HG03342 (cell line): ENCODE measurements at regions not wholly inside any gene's neighbourhood (a gene's known extent, or its start where the extent isn't known, plus 50 kb on each side); places are given as distances from the start of the nearest gene placed in this dataset.

Source experiments
- ATAC-seq: cut with Tn5 transposase; IDR thresholded peaks from one replicate; pipeline ENCODE4 v1.9.1; 2021; ENCODE audit warnings: mild to moderate bottlenecking, moderate library complexity; ENCODE audit not compliant: unreplicated experiment

DNA sequence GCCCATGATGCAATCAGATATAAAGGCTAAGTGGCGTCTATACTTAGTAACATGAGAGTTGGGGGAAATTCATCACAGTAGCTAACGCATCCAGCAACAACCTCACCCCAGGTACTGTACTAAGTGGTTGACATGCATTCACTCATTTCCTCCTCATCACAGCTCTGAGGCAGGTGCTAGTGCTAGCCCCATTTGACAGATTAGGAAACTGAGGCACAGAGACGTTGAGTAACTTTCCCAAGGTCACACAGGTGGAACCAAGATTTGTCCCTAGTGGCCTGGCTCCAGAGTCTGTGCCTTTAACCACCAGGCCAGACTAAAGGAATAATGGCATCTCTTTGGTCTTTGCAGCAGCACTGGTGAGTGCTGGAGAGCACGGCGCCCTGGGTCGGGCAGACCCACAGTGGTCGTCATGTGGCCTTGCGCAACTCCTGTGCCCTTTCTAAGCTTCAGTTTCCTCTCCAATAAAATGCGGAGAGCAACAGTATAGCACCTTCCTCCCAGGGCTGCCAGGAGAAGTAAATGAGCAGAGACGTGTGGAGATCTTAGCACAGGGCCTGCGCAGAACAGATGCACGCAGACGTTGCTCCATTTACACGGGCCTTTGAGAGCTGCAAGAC lies 186.4 kb downstream of the BCOR start:
- ATAC-seq: no peak

DNA sequence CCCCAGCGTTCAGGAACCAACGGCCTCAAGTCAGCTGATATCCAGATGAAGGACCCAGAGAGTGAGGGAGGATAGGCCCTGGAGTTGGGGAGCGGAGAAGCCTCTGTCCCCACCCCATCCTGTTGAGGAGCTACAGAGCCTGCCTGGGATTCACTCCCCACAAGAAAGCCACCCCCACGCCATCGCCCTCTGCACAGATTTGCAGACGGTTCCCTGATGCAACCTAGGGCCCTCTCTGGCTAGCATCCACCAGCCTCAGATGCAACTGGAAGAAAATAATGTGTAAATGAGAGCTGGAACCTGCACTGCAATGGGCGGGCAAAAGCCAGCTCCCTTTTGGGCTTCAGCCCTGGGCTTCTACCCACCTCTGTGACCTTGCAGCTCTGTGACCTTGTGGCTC lies 185.6 kb downstream of the BCOR start:
- ATAC-seq: no peak

DNA sequence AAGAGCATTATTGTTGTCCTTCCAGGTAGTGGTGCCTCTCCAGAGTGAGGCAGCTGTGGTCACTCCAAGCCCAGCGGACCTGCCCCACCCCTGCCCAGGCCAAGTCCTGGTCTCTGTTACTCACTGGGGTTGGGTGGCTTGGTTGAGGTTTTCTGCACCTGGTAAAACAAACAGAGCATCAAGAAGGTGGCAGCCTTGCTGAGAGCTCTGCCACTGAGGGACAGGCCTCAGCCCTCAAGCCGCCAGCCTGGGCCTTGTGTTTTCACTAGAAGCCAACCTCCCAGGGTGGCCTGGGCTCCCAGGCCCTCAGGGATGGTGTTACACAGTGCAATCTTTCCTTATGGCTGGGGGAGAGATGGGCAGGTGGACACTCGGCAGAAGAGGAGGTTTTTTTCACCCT lies 182.7 kb downstream of the BCOR start:
- no peak for ATAC-seq

DNA sequence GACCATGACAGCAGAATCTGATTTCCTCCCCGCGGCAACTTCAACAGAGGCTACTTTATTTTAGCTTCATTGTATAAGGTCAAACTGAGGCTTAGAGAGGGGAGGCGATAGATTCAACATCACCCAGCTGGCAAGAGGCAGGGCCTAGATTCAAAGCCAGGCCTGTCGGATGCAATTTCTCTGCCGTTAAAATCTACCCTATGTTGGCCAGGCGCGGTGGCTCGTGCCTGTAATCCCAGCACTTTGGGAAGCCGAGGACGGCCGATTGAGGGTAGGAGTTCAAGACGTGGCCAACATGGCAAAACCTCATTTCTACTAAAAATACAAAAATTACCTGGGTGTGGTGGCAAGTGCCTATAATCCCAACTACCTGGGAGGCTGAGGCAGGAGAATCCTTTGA lies 182.2 kb downstream of the BCOR start:
- ATAC-seq: no peak

DNA sequence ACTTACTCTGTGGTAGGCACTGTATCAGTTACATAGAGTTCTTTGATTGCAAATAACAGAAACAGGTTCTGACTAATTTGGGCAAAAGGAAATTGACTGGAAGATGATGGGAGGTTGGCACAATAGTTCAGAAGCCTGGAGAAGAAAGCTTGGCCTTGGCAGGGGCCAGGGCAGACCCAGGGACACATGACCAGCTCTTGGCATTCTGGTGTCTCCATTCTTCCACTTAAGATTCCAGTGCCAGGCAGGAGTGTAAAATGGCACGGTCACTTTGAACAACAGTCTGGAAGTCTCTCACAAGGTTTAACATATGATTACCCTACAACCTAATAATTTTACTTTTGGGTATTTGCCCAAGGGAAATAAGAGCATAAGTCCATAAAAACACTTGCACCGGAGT lies 175.9 kb downstream of the BCOR start:
- ATAC-seq: no peak

DNA sequence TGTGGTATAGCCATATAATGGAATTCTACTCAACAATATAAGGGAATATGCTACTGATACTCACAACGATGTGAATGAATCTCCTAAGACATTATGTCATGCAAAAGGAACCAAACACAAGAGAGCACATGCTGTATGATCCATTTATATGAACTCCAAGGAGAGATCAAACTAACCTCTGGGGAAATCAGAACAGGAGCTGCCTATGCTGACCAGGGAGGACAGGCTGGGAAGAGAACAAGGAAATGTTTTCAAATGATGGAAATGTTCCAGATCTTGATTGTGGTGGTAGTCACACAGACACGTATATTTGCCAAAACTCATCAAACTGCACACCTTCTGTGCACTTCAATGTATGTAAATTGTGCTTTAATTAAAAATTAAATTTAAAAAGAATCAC lies 175.3 kb downstream of the BCOR start:
- no peak for ATAC-seq

DNA sequence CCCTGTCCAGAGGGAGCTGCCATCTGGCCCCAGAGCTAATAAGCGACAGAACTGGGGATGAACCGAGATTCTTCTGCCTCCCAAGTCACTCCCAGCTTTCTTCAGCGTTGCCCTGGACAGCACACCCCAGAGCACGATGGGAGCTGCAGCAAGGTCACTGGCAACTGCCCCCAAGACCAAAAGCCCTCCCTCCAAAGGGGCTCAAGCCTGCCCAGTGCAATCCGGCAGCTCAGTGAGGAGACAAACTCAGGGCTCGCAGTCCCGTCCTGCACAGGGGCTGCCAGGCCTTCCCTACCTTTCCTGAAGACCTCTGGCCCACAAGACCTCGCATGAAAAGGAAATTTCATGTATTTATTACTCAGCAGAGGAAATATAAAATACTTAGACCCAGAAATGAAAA lies 174.8 kb downstream of the BCOR start:
- ATAC-seq: no peak

DNA sequence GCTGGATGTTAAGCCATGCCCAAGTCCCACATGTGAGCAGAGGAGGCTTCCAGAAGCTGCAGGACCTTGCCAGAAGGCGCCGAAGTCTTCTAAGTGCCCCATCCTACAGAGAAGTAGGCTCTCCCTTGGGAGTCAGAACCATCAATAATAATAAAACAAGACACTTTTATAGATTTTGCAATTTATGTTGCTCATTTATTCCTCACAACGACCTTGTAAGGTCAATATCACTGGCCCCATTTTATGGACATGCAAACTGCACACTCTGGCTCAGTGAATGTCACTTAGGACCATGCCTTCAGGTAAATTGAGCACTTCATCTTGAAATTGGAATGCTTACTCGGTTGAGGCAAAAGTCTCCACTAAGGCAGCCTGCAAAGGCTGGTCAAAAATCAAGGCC lies 170.4 kb downstream of the BCOR start:
- no peak for ATAC-seq

DNA sequence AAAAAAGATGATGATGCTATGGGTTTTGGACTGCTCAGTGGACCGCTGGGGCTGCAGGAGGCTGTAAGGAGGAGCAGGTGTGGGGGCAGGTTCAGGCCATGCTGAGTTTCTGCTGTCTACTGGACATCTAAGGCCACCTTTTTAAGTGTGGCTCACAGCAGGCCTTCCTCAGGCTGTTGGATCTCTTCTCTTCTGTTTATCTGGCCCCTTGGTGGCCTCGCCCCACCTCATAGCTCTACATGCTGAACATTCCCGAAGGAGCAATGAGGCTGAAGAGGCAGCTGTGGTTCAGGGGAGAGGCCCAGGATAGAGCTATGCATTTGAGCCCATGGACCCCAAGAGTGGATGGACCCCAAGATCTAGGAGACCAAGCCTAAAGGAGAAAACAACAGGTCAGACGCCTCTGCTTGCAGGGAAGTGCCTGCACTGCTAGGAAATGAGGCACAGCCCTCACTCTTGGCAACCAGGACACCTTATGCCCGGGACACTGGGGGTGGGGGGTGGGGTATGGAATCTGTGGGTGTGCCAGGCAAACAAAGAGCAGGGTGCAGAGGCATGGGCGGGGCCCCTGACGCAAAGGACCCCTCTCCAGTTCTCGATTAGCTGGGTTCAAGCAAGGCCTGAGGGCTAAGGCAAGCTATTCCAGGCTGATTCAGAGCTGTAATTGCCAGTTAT lies 168.9 kb downstream of the BCOR start:
- ATAC-seq: no peak

DNA sequence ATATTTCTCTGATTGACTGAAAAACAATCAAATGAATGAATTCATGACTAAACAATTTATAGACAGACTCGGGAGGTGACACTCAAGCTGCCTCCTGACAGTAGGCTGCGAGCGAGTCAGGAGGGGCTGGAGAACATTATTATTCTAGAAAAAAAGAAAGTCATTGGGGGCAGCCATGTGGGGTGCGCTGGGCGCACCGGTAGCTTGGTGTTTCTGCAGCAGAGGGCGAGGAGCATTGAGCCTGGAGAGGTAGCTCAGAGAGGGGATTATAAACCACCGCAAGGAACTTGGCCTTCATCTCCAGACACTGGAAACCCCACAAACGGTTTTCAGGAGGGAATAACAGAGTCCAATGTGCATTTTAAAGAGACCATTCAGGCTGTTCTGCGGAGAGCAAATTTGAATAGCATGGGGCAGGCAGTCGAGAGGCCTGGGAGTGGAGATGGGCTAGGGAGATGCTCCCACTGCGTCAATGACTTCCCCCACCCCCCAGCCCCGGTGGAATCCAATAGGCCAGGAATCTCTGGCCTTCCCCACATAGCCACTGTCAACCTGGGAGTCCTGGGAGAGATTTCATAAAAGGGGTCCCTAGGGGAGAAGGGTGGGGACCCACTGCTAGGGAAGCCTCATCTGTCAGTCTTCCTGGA lies 168.3 kb downstream of the BCOR start:
- no peak for ATAC-seq

DNA sequence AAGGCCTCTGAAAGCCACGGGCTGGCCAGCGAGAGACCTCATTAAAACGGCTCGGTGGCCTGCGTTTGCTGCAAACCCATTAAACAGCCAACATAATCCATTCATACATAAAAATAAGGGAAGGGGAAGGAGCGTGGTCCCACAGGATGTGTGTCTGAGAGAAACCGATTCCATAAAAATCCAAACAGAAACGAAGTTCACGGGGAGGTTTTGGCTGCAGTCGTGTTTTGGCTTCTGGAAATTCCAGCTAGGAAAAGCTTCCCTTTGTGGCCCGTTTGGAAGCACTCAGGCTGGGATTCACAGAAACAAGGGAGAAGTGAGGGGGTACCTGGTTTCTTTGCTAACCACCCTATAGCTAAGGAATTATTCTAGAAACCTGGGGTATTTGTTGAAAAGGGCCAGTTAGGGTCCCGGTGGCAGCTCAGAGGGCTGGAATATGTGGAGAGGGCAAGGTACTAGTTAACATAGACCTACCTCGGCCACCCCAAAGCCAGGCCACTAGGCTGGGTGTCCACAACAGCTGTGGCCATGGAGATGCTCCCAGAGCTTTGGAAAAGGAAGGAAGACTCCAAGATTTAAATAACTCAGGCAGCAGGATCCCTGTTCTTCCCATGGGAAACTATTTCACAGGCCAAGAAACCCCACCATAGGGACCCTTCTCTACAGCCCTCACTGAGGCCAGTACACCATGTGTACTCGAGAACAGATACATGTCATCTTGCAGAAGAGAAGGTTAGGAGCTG lies 166.8 kb downstream of the BCOR start:
- ATAC-seq: no peak

DNA sequence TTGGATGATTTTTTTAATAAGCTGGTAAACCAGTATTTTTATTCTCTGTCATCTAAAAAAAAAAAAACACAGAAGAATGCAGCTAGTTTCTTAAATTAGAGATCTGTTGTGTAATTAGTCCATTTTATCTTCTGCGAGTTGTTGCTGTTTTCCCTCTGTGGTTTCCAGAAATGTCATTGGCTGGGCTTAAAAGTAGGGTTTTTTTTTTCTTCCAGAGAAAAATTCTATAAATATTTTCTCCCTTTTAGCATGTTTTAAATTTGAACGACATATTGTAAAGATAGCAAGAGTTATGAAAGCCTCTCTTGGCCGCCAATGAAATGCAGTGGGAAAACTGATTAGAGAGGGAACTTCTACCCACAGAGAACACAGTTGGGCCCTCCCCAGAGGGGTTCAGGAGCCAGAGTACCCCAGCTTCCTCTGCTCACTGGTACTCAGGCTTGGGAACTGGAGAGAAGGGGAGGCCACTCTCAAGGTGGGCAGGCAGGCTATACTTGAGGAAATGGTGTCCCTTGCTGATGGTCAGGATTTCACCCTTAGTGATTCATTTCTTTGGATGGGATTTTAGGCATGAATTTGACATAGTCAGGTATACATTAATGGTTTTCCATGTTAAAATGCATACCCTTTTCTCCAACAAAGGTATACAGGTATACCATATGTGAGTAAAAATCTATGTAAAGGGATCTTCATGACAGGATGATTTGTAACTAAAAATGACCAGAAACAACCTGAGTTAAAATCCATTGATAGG lies 166.1 kb downstream of the BCOR start:
- no peak for ATAC-seq

DNA sequence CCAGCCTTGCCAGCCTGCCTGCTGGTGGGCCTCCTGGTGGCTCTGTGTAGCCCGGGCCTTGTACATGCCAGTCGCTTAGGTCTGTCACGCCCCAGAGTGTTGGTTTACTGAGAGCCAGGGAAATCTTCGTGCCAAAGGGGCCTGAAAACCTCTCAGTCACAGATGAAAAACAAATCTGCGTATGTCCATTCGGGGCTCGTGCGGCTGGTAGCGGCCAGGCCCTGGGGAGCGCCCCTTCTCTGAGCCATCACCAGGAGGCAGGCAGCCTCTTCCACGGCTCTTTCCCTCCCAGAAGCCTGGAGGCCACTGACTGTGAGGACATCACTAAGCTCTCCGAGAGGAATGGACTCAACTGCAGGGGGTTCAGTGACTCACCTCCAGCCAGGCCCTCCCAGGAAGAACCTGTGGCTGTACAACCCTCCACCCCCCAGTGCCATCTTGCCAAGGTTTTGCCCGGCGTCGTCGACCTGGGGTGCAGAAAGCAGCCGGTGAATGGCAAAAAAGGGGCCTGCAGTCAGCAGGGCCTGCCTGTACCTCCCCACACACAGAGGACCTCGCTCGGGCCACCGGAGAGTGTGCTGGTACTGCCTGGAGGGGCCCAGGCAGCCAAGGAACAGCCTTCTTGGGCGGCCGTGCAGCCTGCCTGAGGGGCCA lies 162.2 kb downstream of the BCOR start:
- no peak for ATAC-seq

DNA sequence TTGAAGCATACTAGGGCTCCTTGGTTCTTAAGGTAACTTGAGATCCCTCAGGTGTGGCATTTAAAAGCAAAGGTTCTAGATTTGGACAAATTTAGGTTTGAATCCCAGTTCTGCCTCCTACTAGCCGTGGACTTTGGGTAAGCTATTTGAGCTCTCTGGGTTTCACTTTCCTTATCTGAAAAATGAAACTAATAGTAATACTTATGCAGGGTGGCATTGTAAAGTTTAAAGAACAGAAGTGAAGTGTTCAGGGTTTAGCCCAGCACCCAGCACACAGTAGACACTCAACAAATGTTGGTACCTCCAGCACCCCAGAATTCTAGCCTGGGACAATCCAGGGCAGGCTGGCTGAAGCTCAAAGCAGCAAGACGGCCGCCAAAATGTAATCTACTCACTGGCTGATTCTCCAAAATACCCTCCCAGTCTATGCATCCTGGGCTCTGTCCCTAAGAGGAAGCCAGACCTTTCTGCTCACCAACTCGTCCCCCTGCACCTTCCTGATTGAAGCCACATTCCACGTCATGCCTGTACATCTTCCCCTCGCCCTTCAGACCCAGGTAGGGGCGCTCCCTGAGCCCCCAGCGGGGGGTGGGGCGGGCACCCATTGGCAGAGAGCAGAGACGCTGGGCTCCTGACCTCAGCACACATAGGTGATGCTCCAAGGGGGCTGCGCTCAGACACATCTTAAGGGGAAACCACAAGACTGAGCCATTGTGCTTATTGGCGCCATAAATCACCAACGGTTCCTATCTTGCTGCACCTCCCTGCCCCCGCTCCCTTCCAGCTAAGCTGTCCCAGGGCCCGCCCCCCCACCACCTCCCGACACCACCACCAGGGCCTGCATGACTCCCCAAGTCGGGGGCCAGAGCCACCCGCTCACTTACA lies 160.6 kb downstream of the BCOR start:
- peak; percentile 85 for ATAC-seq

DNA sequence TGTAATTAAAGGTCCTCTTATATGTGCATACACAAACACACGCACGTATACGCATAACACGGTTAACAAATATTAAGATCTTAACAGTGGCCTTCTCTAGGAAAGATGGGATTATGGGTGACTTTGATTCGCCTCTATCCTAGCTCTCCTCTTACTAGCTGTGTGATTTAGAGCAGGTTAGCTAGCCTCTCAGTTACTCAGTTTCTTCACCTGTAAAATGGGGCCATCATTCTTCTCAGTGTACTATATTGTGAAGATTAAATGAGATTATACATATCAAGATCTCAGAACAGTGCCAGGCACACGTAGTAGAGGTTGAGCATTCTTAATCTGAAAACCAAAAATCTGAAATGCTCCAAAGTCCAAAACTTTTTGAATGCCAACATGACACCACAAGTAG lies 159.3 kb downstream of the BCOR start:
- ATAC-seq: no peak

DNA sequence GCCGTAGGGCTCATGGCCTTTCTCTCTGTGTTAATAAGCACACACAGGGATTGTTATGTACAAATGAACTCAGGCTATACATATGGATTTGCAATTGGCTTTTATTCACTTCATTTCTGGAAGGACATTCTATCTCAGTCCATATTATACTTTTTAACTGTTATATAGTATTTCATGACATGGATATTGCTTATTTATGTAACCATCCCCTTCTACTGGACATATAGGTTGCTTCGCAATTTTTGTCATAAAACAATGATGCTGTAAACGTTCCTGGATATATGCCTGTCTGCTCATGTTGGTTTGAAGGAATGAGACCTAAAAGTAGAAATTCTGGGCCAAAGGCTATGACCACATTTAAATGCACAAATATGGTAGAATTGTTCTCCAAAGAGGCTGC lies 158.1 kb downstream of the BCOR start:
- no peak for ATAC-seq

DNA sequence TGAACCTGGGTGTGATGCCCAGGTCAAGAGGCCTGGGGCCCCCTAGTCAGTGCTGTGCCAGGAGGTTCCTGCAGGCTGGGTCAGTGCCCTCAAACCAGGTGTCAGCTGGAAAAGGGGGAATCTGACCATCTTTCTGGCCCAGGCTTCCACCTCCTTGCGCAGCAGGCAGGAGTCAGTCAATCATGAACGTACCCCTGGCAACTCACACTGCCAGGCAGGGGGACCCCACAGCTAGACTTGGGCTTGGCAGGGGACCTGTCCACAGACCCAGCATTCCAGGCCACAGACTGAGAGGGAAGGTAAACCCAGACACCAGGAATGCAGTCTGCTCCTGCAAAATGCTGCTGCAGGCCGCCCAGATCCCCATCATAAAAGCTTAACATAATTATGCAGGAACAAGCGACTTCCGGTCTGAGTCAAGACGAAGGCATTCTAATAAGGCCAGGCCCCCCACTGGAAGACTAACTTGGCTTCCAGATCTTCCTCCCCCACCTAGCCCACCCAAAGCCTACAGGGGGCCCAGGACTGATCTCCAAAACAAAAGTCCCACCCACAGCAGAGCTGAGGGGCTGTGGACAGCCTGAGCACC lies 156.3 kb downstream of the BCOR start:
- ATAC-seq: no peak

DNA sequence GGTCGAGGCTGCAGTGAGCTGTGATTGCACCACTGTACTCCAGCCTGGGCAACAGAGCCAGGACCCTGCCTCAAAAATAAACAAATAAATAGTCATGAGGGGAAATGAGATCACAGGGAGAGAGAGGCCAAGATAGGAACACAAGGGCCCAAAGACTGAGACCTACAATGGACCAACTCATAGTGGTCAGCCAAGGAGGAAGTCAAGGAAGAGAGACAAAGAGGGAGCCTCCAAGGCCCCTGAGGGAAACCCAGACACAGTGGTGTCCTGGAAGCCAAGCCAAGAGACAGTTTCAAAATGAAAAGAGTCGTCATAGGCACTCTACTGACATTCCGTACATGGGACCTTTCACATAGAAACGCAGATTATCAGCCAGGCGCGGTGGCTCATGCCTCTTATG lies 153.3 kb downstream of the BCOR start:
- no peak for ATAC-seq

DNA sequence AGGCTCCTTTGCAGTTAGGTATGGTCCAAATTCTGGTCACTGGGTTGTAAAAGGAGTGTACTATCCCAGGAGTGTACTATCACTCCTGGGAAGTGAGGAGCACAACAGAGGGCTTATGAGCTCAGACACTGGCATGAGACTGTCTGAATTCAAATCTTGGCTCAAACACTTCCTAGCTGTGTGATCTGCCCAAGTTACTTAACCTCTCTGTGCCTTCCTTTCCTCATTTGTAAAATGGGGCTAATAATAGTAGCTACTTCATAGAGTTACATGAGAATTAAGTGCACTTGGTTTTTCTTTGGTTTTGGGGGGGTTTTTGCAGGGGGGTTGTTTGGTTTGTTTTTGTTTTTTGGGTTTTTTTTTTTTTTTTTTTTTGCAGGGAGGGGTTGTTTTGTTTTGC lies 152.0 kb downstream of the BCOR start:
- no peak for ATAC-seq
